ENCODE measurements at regions not wholly inside any gene's neighbourhood (a gene's known extent, or its start where the extent isn't known, plus 50 kb on each side); places are given as distances from the start of the nearest gene placed in this dataset.

GRCh38 chr4:56247646-56248045 is 139.6 kb downstream of the AASDH start:
- no peak overlapping the region for H2BK20ac ChIP-seq (ENCODE audit: low read depth, low read length, poor library complexity, severe bottlenecking)
- no peaks in the 10 kb centered on the region for H3K9me3 ChIP-seq (ENCODE audit: control insufficient read depth, low read depth, low read length)
- no peaks in the 10 kb centered on the region for H3K79me2 ChIP-seq (ENCODE audit: insufficient read depth, low read length)
- no peaks in the 10 kb centered on the region for H4K20me1 ChIP-seq (ENCODE audit: control insufficient read depth, insufficient read depth, insufficient read length)
- TF ChIP-seq CTCF (conservative IDR thresholded peaks at IDR 0.05): no peak
- no peak overlapping the region for H3K27ac ChIP-seq (ENCODE audit: insufficient read length, low read depth, low read length)
- H2AFZ ChIP-seq (ENCODE audit: low read length): no peak overlapping the region
- H3K18ac ChIP-seq (ENCODE audit: insufficient read length, low read depth, low read length): no peak overlapping the region
- H2BK12ac ChIP-seq (ENCODE audit: insufficient read length, low read depth, low read length): no peak overlapping the region
- no peak overlapping the region for H4K5ac ChIP-seq (ENCODE audit: insufficient read length, low read depth, low read length)
- H3K27ac Mint-ChIP-seq: no peak overlapping the region
- H3K9me3 Mint-ChIP-seq: no peaks in the 10 kb centered on the region
- no peak overlapping the region for H3K4me2 ChIP-seq (ENCODE audit: insufficient read depth, insufficient read length, low read length)
- H3K4ac ChIP-seq (ENCODE audit: low read depth, low read length): no peak overlapping the region
- no peak for DNase-seq
- no peaks in the 10 kb centered on the region for H3K79me1 ChIP-seq (ENCODE audit: insufficient read depth, low read depth, low read length, poor library complexity, severe bottlenecking)
- no peaks in the 10 kb centered on the region for H3K27me3 Mint-ChIP-seq (ENCODE audit: low read depth)
- H3K4me1 ChIP-seq (ENCODE audit: insufficient read depth, low read length): peaks cover 12% of the 10 kb centered on the region; the same call in 1 of the 2 replicates
- H3K9ac ChIP-seq (ENCODE audit: extremely low read depth, insufficient read length, low read length): no peak overlapping the region
- H3K36me3 Mint-ChIP-seq (ENCODE audit: insufficient read depth in 1 of 3, low read depth in 3 of 3): no peaks in the 10 kb centered on the region
- no peaks in the 10 kb centered on the region for H3K23me2 ChIP-seq (ENCODE audit: insufficient read length, low read depth, low read length, poor library complexity, severe bottlenecking)
- no peak overlapping the region for H2BK15ac ChIP-seq (ENCODE audit: low read depth, low read length)
- H2BK5ac ChIP-seq (ENCODE audit: insufficient read length, low read length): no peak overlapping the region
- H3K4me3 Mint-ChIP-seq: no peak overlapping the region
- no peak overlapping the region for H4K8ac ChIP-seq (replicated peaks; ENCODE audit: insufficient read length, low read depth, low read length)
- no peak overlapping the region for H2AK5ac ChIP-seq (ENCODE audit: insufficient read length, low read length)
- no peak overlapping the region for H3K56ac ChIP-seq (ENCODE audit: insufficient read length, low read depth, low read length)
- no peak overlapping the region for H4K91ac ChIP-seq (ENCODE audit: insufficient read length, low read depth, low read length)
- no peak overlapping the region for H3K23ac ChIP-seq (ENCODE audit: insufficient read length, low read depth, low read length)
- H3T11ph ChIP-seq (ENCODE audit: low read length): no peak overlapping the region
- H2BK120ac ChIP-seq (ENCODE audit: low read depth, low read length, poor library complexity, severe bottlenecking): no peak overlapping the region
- WGBS (ENCODE audit: extremely low coverage, insufficient read length, low lambda C conversion rate): no CpG with 5 or more reads among the region's 7 CpGs
- no peaks in the 10 kb centered on the region for H3K27me3 ChIP-seq (ENCODE audit: insufficient read depth, low read length)
- H3K14ac ChIP-seq (ENCODE audit: insufficient read depth, low read length): no peak overlapping the region
- peaks cover 17 to 18% of the 10 kb centered on the region in 2 experiments for H3K4me1 Mint-ChIP-seq

Data from H9 (cell line).